H1 (cell line): ENCODE measurements at regions not wholly inside any gene's neighbourhood (a gene's known extent, or its start where the extent isn't known, plus 50 kb on each side); places are given as distances from the start of the nearest gene placed in this dataset.

Experiments used
- CREB1 ChIP-seq: IDR thresholded peaks from 2 replicates; pipeline ENCODE4 v1.6.1; 2012; ENCODE audit warnings: inconsistent platforms
- CTBP2 ChIP-seq: IDR thresholded peaks from 2 replicates; pipeline ENCODE4 v1.7.0; 2011; ENCODE audit warnings: borderline replicate concordance, mild to moderate bottlenecking, moderate library complexity, mixed read lengths, low read length; ENCODE audit not compliant: insufficient read depth, insufficient read length
- EGR1 ChIP-seq: IDR thresholded peaks from 2 replicates; pipeline ENCODE4 v1.6.1; 2011; ENCODE audit warnings: low read depth, low read length, borderline replicate concordance
- SIN3A ChIP-seq, 2 experiments: IDR thresholded peaks in 1 of 2; conservative IDR thresholded peaks in 1 of 2; 2 replicates each; pipeline ENCODE4 v1.6.1; 2011 to 2012; ENCODE audit warnings: low read length in 2 of 2, improper control_type of control experiment in 1 of 2, low read depth in 1 of 2, mild to moderate bottlenecking in 1 of 2
- SUZ12 ChIP-seq: fragments of 200-600 bp; sonication (generic); IDR thresholded peaks from 2 replicates; pipeline ENCODE4 v1.6.1; 2012; ENCODE audit warnings: mild to moderate bottlenecking, inconsistent platforms, low read length, moderate library complexity, mixed read lengths
- TAF1 ChIP-seq: IDR thresholded peaks from 2 replicates; pipeline ENCODE4 v1.6.1; 2011; ENCODE audit warnings: mild to moderate bottlenecking, low read depth, low read length
- TAF7 ChIP-seq: optimal IDR thresholded peaks from 2 replicates; pipeline ENCODE3; 2011; ENCODE audit warnings: low read depth, mild to moderate bottlenecking, inconsistent platforms, low read length, moderate library complexity, borderline replicate concordance
- TF ChIP-seq, protein P1 (sequence below): IDR thresholded peaks from 2 replicates; pipeline ENCODE4 v1.6.1; 2012; ENCODE audit warnings: low read length, inconsistent platforms
- TF ChIP-seq, protein P2 (sequence below): IDR thresholded peaks from 2 replicates; pipeline ENCODE4 v1.6.1; 2011; ENCODE audit warnings: low read length, improper control_type of control experiment

DNA sequence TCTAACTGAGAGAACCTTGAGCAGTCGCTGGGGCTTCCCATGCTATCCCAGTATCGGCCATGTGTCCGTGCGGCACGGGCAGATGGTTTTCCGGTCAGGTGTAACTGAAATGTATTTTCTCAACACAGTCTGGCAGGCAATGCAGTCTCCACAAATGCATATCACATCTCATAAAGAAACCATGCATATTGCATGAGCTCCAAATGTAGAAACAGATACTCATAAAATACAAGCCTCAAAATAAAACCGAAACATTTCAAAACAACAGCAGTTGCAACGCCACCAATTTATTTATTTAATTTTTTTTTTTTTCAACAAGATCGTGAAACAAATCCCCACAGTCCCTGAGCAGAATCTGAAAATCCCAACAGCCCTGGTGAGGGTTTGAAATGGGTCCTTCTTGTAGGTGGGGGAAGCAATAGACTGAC lies 299.4 kb downstream of the LPIN1 start (continued):
- TF ChIP-seq TAF7 (no peak), TAF1 (no peak), CTBP2 (no peak), SUZ12 (no peak), SIN3A (conservative IDR thresholded peaks at IDR 0.05 in 1 of 2, IDR thresholded peaks at IDR 0.05 in 1 of 2; ENCODE audit: low read depth in 1 of 2, low read length in 2 of 2) (no peak), CREB1 (no peak), EGR1 (no peak)
- TF ChIP-seq, protein P1, sequence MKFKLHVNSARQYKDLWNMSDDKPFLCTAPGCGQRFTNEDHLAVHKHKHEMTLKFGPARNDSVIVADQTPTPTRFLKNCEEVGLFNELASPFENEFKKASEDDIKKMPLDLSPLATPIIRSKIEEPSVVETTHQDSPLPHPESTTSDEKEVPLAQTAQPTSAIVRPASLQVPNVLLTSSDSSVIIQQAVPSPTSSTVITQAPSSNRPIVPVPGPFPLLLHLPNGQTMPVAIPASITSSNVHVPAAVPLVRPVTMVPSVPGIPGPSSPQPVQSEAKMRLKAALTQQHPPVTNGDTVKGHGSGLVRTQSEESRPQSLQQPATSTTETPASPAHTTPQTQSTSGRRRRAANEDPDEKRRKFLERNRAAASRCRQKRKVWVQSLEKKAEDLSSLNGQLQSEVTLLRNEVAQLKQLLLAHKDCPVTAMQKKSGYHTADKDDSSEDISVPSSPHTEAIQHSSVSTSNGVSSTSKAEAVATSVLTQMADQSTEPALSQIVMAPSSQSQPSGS = no peak
- TF ChIP-seq, protein P2, sequence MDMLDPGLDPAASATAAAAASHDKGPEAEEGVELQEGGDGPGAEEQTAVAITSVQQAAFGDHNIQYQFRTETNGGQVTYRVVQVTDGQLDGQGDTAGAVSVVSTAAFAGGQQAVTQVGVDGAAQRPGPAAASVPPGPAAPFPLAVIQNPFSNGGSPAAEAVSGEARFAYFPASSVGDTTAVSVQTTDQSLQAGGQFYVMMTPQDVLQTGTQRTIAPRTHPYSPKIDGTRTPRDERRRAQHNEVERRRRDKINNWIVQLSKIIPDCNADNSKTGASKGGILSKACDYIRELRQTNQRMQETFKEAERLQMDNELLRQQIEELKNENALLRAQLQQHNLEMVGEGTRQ = no peak
